ENCODE measurements at regions not wholly inside any gene's neighbourhood (a gene's known extent, or its start where the extent isn't known, plus 50 kb on each side); places are given as distances from the start of the nearest gene placed in this dataset.

GRCh38 chr14:57038689-57039088 is 228.4 kb upstream of the OTX2 start:
- no peak for TF ChIP-seq POLR2A (IDR thresholded peaks at IDR 0.05; ENCODE audit: low read depth, low read length)
- no peak for TF ChIP-seq CTCF (IDR thresholded peaks at IDR 0.05; ENCODE audit: extremely low read depth in 1 of 2, insufficient read depth in 1 of 2, low read depth in 1 of 2, low read length in 2 of 2)
- no peak for TF ChIP-seq MYC (IDR thresholded peaks at IDR 0.05; ENCODE audit: low read depth, low read length)
